K562 (cell line): ENCODE measurements at regions not wholly inside any gene's neighbourhood (a gene's known extent, or its start where the extent isn't known, plus 50 kb on each side); places are given as distances from the start of the nearest gene placed in this dataset.

Source experiments
- CTCF ChIP-seq, 3 experiments: IDR thresholded peaks in 2 of 3; conservative IDR thresholded peaks in 1 of 3; 2 replicates each; pipeline ENCODE4 v1.5.1; 2011 to 2012; ENCODE audit warnings: low read length in 3 of 3, mild to moderate bottlenecking in 3 of 3, control low read depth in 2 of 3, improper control_type of control experiment in 1 of 3, inconsistent platforms in 1 of 3, low read depth in 1 of 3, mixed read lengths in 1 of 3, moderate library complexity in 1 of 3; ENCODE audit not compliant: insufficient read depth in 2 of 3
- DEAF1 ChIP-seq: fragments of 450-650 bp; formaldehyde crosslinking; IDR thresholded peaks from 2 replicates; pipeline ENCODE4 v1.4.0; 2020; ENCODE audit warnings: mild to moderate bottlenecking, moderate library complexity
- EP300 ChIP-seq: IDR thresholded peaks from 2 replicates; pipeline ENCODE4 v1.6.1; 2012; ENCODE audit warnings: low read length, improper control_type of control experiment
- HDAC2 ChIP-seq: fragments of 450-650 bp; IDR thresholded peaks from 2 replicates; pipeline ENCODE4 v1.6.1; 2016; ENCODE audit warnings: mild to moderate bottlenecking
- HSF4 ChIP-seq: fragments of 250-450 bp; sonication (Bioruptor Pico); IDR thresholded peaks from 2 replicates; pipeline ENCODE4 v2.1.2; 2022; ENCODE audit warnings: mild to moderate bottlenecking, moderate library complexity, borderline replicate concordance
- PATZ1 ChIP-seq: fragments of 250-450 bp; sonication (Bioruptor Pico); IDR thresholded peaks from 2 replicates; pipeline ENCODE4 v1.5.0; 2020; ENCODE audit warnings: mild to moderate bottlenecking, borderline replicate concordance
- POLR2AphosphoS5 ChIP-seq: IDR thresholded peaks from 2 replicates; pipeline ENCODE4 v1.6.1; 2011; ENCODE audit warnings: mild to moderate bottlenecking, low read depth, low read length, moderate library complexity; ENCODE audit not compliant: control insufficient read depth, insufficient read depth
- SNAPC5 ChIP-seq: fragments of 250-450 bp; sonication (Bioruptor Pico); IDR thresholded peaks from 2 replicates; pipeline ENCODE4 v1.8.0; 2021; ENCODE audit warnings: moderate library complexity, mild to moderate bottlenecking, inconsistent platforms
- TCF7L2 ChIP-seq: fragments of 150-350 bp; IDR thresholded peaks from 2 replicates; pipeline ENCODE4 v1.6.1; 2016; ENCODE audit warnings: low read depth, mild to moderate bottlenecking, low read length, moderate library complexity
- ZBTB43 ChIP-seq: sonication (generic); formaldehyde crosslinking; IDR thresholded peaks from 2 replicates; pipeline ENCODE4 v1.8.0; 2023; ENCODE audit warnings: mild to moderate bottlenecking, missing genetic modification reagents

GRCh38 chr10:80921032-80921431 is 383.3 kb downstream of the SH2D4B start:
- no peak for TF ChIP-seq CTCF (IDR thresholded peaks at IDR 0.05 in 2 of 3, conservative IDR thresholded peaks at IDR 0.05 in 1 of 3; ENCODE audit: insufficient read depth in 2 of 3, low read depth in 1 of 3, low read length in 3 of 3)
- TF ChIP-seq PATZ1 (CRISPR knock-in tag) = no peak
- TF ChIP-seq POLR2AphosphoS5 = no peak
- TF ChIP-seq DEAF1 (CRISPR knock-in tag) = no peak
- no peak for TF ChIP-seq ZBTB43 (CRISPR knock-in tag)
- no peak for TF ChIP-seq HDAC2
- no peak for TF ChIP-seq TCF7L2
- TF ChIP-seq SNAPC5 (CRISPR knock-in tag) = no peak
- TF ChIP-seq EP300 = no peak
- TF ChIP-seq HSF4 = no peak
